Fibroblast of villous mesenchyme (primary cell): ENCODE measurements at regions not wholly inside any gene's neighbourhood (a gene's known extent, or its start where the extent isn't known, plus 50 kb on each side); places are given as distances from the start of the nearest gene placed in this dataset.

Experiments used
- DNase-seq: peaks from one replicate; pipeline ENCODE4 v3.0.0-alpha.2; 2010; ENCODE audit warnings: low read depth
- H3K4me3 ChIP-seq: 2 replicates; pipeline ENCODE4 v1.5.1; 2011; ENCODE audit warnings: low read depth, mild to moderate bottlenecking, low read length
- TF ChIP-seq, protein P1 (sequence below): IDR thresholded peaks from 2 replicates; pipeline ENCODE4 v1.5.1; 2012; ENCODE audit warnings: low read depth, mild to moderate bottlenecking, low read length; ENCODE audit not compliant: insufficient read depth

DNA sequence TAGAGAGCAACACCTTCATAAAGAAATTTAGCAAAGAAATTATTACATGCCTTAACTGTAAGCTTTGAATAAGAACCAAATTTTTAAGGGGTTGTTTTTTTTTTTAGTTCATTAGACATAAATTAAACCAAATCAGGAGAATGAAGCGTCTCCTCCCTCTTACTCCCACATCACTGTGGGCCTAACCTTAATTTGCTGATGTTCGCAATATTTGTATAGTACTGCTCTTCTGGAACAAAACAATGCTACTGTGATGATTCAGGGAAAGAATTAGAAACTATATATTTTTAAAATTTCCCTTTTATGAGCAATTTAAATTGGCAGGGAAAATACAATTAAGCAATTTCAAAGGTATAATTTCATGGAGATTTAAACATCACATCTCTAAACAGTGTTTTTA, 275.0 kb upstream of the C9orf72 start:
- no peak overlapping the region for H3K4me3 ChIP-seq
- no peak for DNase-seq
- TF ChIP-seq, protein P1, sequence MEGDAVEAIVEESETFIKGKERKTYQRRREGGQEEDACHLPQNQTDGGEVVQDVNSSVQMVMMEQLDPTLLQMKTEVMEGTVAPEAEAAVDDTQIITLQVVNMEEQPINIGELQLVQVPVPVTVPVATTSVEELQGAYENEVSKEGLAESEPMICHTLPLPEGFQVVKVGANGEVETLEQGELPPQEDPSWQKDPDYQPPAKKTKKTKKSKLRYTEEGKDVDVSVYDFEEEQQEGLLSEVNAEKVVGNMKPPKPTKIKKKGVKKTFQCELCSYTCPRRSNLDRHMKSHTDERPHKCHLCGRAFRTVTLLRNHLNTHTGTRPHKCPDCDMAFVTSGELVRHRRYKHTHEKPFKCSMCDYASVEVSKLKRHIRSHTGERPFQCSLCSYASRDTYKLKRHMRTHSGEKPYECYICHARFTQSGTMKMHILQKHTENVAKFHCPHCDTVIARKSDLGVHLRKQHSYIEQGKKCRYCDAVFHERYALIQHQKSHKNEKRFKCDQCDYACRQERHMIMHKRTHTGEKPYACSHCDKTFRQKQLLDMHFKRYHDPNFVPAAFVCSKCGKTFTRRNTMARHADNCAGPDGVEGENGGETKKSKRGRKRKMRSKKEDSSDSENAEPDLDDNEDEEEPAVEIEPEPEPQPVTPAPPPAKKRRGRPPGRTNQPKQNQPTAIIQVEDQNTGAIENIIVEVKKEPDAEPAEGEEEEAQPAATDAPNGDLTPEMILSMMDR: no peak

DNA sequence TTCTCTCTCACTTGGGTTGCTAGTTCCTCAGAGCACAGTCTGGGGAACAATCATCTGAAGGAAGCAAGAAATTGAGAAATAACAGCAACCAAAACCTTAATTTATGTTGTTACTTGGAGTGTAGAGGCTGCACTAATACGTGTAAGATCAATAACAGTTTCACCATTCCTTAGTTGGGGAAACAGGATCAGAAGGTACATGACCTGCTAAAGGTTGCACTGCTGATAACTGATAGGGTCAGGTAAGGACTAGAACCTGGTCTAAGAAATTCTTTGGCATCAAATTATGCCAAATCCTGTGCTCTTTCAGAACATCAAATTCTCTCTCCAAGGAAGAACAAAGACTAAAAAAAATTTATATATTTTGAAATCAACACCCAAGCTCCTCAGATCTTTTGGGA, 278.6 kb upstream of the C9orf72 start:
- DNase-seq: no peak
- no peak overlapping the region for H3K4me3 ChIP-seq
- TF ChIP-seq, protein P1: no peak

DNA sequence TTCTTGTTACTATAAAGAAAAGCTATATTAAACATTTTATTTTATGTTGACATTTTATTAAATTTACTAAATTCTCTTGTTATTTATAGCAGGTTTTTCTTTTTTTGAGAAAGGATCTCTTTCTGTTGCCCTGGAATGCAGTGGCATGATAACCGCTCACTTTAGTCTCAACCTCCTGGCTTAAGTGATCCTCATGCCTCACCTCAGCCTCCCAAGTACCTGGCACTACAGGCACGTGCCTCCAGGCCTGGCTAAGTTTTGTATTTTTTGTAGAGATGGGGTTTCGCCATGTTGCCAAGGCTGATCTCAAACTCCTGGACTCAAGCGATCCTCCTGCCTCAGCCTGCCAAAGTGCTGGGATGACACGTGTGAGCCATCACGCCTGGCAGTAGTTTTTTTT, 280.2 kb upstream of the C9orf72 start:
- no peak for DNase-seq
- H3K4me3 ChIP-seq: no peak overlapping the region
- TF ChIP-seq, protein P1: no peak

DNA sequence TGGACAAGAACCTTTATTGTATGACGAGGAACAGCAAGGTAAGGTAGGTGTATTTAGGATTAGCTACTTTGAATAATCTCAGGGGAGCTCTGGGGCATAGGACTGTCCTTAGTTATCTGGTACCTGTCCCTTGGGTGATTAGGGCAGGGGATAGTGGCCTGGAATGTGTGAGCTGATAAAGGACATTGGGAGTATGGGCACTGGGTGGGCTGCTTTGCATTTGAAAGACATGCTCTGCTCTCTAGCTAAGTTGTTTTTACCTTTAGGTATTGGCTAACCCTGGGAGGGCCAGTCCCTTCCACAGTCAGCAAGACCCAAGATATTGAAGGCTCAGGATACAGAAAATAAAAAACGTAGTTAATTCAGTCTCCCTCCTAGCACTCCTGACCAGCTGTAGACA, 282.8 kb upstream of the C9orf72 start:
- no peak for DNase-seq
- no peak overlapping the region for H3K4me3 ChIP-seq
- TF ChIP-seq, protein P1: no peak

DNA sequence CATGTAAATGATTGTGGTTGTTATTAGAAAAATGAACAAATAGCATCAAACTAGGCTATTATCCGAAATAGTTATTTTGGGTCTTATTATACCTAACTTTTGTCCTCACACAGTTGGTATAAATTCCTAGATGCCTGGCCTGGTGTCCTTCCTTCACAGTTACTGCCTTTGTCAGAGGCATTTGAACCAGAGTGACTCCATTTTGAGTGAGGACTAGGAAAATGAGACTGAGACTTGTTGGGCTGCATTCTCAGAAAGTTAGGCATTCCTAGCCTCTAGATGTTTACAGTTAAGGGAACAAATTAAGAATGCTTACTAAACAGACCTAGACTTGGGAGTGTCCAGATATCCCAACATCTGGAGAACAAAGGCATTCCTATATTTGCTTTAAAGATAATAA, 283.5 kb upstream of the C9orf72 start:
- TF ChIP-seq, protein P1: no peak
- no peak overlapping the region for H3K4me3 ChIP-seq
- no peak for DNase-seq

DNA sequence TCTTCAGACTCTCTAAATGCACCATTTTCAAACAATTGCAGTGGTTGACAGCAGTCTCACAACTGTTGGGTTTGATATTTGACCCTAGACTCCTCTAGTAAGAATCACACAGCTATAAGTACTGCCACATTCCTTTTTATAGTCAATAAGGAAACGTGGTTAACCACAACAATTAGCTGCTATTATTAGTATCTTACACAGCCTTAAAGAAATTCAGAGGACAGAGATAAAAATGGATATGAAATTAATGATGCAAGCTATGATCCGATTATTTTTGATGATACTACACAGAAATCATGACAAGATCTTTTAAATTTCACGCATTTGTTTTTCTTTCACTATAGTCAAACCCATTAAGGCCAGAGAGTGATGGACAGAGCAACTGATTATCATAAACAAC, 288.6 kb upstream of the C9orf72 start:
- H3K4me3 ChIP-seq: no peak overlapping the region
- DNase-seq: no peak
- TF ChIP-seq, protein P1: no peak

DNA sequence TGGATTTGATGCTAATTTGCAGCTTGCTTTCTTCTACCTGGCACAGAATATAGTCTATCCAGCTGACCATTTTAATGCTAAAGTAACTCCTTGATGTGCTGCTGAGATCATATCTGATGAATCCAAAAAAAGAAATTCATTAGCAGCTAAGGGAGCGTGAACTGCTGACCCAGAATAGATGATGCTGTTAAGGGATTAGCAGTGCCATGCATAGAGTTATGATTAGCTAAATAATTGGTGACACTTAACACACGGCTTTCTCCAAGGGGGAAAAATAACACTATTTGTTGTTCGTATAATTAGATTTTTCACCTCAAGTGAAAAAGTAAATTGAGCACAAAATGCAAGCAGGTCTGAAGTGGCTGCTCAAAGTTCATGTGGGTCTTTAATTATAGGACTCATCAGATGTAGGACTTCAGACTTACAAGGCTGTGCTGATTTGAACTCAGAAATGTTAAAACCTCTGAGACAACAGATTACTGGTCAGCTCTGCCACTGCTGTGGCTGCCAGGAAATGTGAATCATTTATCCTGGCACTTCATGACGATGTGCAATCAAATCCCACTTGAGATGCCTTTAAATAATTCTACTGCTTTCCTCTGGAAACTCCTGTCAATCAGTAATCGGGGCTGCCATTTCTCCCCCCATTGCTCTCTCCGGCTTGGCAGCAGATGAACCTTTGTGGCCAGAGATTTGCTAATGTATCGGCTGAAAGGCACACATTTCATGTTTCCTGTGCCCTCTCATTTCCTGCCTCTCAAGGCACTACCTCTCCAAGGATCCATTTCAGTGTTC, 291.6 kb upstream of the C9orf72 start:
- DNase-seq: no peak
- H3K4me3 ChIP-seq: no peak overlapping the region
- TF ChIP-seq, protein P1: no peak
